ENCODE measurements at regions not wholly inside any gene's neighbourhood (a gene's known extent, or its start where the extent isn't known, plus 50 kb on each side); places are given as distances from the start of the nearest gene placed in this dataset.

DNA sequence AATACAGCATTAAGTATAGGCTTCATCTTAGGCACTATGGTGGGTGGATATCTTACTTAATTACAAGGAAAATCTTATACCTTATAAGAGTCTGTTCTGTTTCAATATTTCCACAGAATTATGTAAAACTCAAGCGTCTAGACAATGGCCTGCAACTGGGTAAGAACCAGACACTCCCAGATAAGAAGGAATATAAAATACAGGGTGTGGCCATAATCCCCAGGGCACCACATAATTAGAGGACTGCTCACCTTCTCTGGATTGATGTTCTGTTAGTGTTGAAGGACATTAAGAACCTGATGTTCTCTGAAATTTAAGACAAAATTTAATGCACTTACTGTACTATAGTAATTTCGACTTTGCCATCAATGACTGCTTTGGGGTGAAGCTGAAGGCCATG, 198.2 kb upstream of the ARSJ start:
- no peaks in the 10 kb centered on the region for H3K4me1 ChIP-seq (ENCODE audit: insufficient read depth, low read length)
- no peaks in the 10 kb centered on the region for H3K36me3 ChIP-seq (ENCODE audit: insufficient read depth, low read length)
- H3K9me3 ChIP-seq (ENCODE audit: control insufficient read depth, insufficient read depth, low read length) = peaks cover 2% of the 10 kb centered on the region; the same call in 1 of the 2 replicates
- H3K9ac ChIP-seq (ENCODE audit: low read depth, low read length) = no peak overlapping the region

DNA sequence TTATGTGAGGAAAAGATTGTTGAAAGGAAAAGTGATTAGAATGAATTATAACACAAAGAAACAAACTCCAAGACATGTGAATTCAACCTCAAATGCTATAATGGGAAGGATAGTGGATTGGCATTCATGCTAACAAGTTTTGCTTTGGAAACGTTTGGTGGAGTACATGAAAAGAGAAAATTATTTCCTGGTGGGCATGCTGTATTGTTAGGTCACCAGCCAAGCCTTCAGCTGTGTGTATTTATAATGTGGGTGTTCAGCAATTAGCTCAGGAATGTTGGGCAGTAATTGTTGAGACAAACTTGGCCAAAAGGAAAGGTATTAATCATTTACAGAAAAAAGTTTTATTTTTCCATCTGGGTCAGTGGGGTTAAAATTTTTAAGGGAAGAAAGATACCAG, 198.9 kb upstream of the ARSJ start:
- no peak overlapping the region for H3K9ac ChIP-seq (ENCODE audit: low read depth, low read length)
- H3K36me3 ChIP-seq (ENCODE audit: insufficient read depth, low read length) = no peaks in the 10 kb centered on the region
- no peaks in the 10 kb centered on the region for H3K4me1 ChIP-seq (ENCODE audit: insufficient read depth, low read length)
- H3K9me3 ChIP-seq (ENCODE audit: control insufficient read depth, insufficient read depth, low read length) = peaks cover 2% of the 10 kb centered on the region

DNA sequence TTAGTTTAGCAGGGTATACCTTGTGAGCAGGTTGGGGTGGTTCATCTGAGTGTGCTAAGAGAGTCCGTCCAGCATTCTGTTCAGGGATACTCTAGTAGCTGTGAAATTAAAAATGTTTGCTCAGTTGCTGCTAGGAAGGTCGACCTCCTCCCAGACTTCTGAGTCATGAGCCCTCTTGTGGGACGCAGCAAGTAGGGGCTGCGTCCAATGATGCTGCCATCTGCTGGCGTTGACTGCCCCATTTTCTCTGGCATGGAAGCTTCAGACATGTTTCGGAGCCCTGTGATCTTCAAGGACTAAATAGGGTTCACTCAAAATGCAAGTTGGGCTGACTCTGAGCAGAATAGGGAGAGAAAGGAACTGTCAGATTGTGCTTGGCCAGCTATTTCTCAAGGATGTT, 201.0 kb upstream of the ARSJ start:
- Histone ChIP-seq H3K9ac (ENCODE audit: low read depth, low read length) (no peak overlapping the region), H3K9me3 (ENCODE audit: control insufficient read depth, insufficient read depth, low read length) (peaks cover 2% of the 10 kb centered on the region), H3K4me1 (ENCODE audit: insufficient read depth, low read length) (no peaks in the 10 kb centered on the region), H3K36me3 (ENCODE audit: insufficient read depth, low read length) (no peaks in the 10 kb centered on the region)

- Histone ChIP-seq H3K9me3 (ENCODE audit: control insufficient read depth, insufficient read depth, low read length) (no peaks in the 10 kb centered on the region; the same call in none of the 2 replicates), H3K36me3 (ENCODE audit: insufficient read depth, low read length) (no peaks in the 10 kb centered on the region), H3K9ac (ENCODE audit: low read depth, low read length) (no peak overlapping the region), H3K4me1 (ENCODE audit: insufficient read depth, low read length) (no peaks in the 10 kb centered on the region)
Measured at GRCh38 chr4:114184901-114185300, 205.5 kb upstream of the ARSJ start.

DNA sequence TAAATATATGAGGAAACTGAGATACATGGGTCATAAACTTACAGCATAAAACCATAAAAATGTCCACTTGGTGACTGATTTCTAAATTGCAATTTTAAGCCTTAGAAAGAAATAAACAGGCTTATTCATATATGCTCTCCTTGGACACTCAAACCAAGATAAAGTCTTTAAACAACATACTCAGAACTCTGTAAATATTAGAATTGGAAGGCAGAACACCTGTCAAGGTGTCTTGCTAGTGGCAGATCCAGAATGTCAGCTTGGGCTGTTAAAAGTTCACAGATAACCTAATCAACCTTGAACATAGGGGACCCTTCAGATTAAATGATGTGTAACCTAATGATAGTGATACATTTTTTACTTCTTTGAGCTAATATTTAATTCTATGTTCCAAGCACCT, 208.1 kb upstream of the ARSJ start:
- Histone ChIP-seq H3K4me1 (ENCODE audit: insufficient read depth, low read length) (peaks cover 2% of the 10 kb centered on the region; the same call in 1 of the 2 replicates), H3K9me3 (ENCODE audit: control insufficient read depth, insufficient read depth, low read length) (no peaks in the 10 kb centered on the region; the same call in none of the 2 replicates), H3K9ac (ENCODE audit: low read depth, low read length) (no peak overlapping the region), H3K36me3 (ENCODE audit: insufficient read depth, low read length) (no peaks in the 10 kb centered on the region)

DNA sequence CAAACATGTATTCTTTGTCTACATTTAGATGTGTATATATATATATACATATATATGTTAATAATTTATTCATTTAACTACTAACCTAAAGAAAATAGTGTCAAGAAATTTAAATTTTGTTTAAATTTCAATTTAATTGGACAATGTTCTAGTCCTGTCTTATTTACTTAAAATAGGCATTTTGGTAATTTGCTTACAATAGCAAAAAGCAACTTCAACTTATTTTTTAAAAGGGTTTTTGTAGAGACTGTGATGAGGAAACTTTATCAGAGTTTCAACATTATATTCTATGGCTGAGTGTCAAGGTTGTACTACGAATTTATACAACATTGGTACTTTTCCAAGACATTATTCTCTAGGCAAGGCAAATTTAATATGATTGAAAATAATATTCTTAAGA, 212.0 kb upstream of the ARSJ start:
- no peak overlapping the region for H3K9ac ChIP-seq (ENCODE audit: low read depth, low read length)
- H3K36me3 ChIP-seq (ENCODE audit: insufficient read depth, low read length) = no peaks in the 10 kb centered on the region
- H3K4me1 ChIP-seq (ENCODE audit: insufficient read depth, low read length) = peaks cover 5% of the 10 kb centered on the region; the same call in 1 of the 2 replicates
- no peaks in the 10 kb centered on the region; the same call in 1 of the 2 replicates for H3K9me3 ChIP-seq (ENCODE audit: control insufficient read depth, insufficient read depth, low read length)

DNA sequence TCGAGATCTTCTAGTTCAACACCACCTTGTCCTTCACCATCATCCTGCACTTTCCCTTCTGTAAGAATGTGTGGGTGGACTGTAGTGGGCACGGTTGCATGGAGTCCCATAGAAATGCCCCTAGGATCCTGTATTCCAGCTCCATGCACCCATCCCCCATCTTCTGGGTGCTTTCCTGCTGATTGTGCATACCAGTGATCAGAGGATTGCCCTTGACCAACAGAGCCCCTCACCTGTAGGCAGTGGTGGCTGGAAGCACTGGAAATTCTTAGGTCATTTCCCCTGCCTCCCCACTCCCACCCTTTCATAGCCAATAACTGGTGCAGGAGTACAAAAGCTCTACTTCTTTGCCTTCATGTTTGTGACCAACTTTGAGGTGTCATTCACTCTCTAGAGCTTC, 213.4 kb upstream of the ARSJ start:
- Histone ChIP-seq H3K9me3 (ENCODE audit: control insufficient read depth, insufficient read depth, low read length) (no peaks in the 10 kb centered on the region; the same call in 1 of the 2 replicates), H3K4me1 (ENCODE audit: insufficient read depth, low read length) (peaks cover 5% of the 10 kb centered on the region; the same call in 1 of the 2 replicates), H3K9ac (ENCODE audit: low read depth, low read length) (no peak overlapping the region), H3K36me3 (ENCODE audit: insufficient read depth, low read length) (no peaks in the 10 kb centered on the region)

GRCh38 chr4:114193624-114194399, 214.4 kb upstream of the ARSJ start:
- Histone ChIP-seq H3K9ac (ENCODE audit: low read depth, low read length) (no peak overlapping the region), H3K9me3 (ENCODE audit: control insufficient read depth, insufficient read depth, low read length) (no peaks in the 10 kb centered on the region; the same call in 1 of the 2 replicates), H3K4me1 (ENCODE audit: insufficient read depth, low read length) (peaks cover 5% of the 10 kb centered on the region; the same call in 1 of the 2 replicates), H3K36me3 (ENCODE audit: insufficient read depth, low read length) (no peaks in the 10 kb centered on the region)

GRCh38 chr4:114196606-114197005, 217.2 kb upstream of the ARSJ start:
- Histone ChIP-seq H3K9ac (ENCODE audit: low read depth, low read length) (no peak overlapping the region), H3K36me3 (ENCODE audit: insufficient read depth, low read length) (no peaks in the 10 kb centered on the region), H3K9me3 (ENCODE audit: control insufficient read depth, insufficient read depth, low read length) (no peaks in the 10 kb centered on the region), H3K4me1 (ENCODE audit: insufficient read depth, low read length) (peaks cover 5% of the 10 kb centered on the region; the same call in 1 of the 2 replicates)

DNA sequence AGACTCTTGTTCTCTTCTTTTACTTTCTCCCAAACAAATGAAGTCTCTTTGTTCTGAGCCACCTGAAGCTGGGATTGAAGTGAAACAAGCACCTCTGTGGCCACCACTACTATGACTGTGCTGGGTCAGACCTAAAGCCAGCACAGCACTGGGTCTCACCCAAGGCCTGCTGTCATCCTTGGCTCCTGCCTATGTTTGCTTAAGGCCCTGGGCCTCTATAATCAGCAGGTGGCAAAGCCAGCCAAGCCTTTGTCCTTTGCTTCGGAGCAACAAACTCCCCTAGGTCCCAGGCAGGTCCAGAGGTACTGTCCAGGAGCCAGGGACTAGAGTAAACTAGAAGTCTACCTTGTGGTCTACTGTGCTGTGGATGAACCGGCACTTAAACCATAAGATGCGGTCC, 220.6 kb upstream of the ARSJ start:
- H3K9ac ChIP-seq (ENCODE audit: low read depth, low read length) = no peak overlapping the region
- H3K9me3 ChIP-seq (ENCODE audit: control insufficient read depth, insufficient read depth, low read length) = no peaks in the 10 kb centered on the region
- H3K36me3 ChIP-seq (ENCODE audit: insufficient read depth, low read length) = no peaks in the 10 kb centered on the region
- no peaks in the 10 kb centered on the region for H3K4me1 ChIP-seq (ENCODE audit: insufficient read depth, low read length)

- Histone ChIP-seq H3K4me1 (ENCODE audit: insufficient read depth, low read length) (peaks cover 10% of the 10 kb centered on the region; the same call in 1 of the 2 replicates), H3K36me3 (ENCODE audit: insufficient read depth, low read length) (no peaks in the 10 kb centered on the region), H3K9ac (ENCODE audit: low read depth, low read length) (no peak overlapping the region), H3K9me3 (ENCODE audit: control insufficient read depth, insufficient read depth, low read length) (no peaks in the 10 kb centered on the region)
Measured at GRCh38 chr4:114205261-114205660, 225.8 kb upstream of the ARSJ start.

GRCh38 chr4:114208574-114209151, 229.2 kb upstream of the ARSJ start:
- Histone ChIP-seq H3K9ac (ENCODE audit: low read depth, low read length) (no peak overlapping the region), H3K9me3 (ENCODE audit: control insufficient read depth, insufficient read depth, low read length) (no peaks in the 10 kb centered on the region)

DNA sequence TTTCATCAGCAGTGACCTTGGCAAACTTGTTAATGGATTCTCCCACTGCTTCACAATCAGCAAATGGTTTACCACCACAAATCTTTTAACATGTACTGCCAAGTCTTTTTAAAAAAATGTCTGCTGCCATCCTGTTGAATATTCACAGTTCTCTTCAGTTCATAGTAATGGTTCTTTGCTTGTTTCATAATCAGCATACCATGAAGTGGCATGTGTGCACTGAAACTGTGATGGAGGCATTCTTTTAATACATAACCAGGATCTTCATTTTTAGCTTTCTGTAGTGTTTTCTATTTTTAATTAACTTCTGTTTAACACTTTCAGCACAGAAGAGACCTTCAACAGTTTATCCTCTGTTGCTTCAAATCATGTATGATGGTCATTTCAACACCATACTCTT, 230.1 kb upstream of the ARSJ start:
- H3K9ac ChIP-seq (ENCODE audit: low read depth, low read length) = no peak overlapping the region
- no peaks in the 10 kb centered on the region for H3K36me3 ChIP-seq (ENCODE audit: insufficient read depth, low read length)
- peaks cover 17% of the 10 kb centered on the region; the same call in 1 of the 2 replicates for H3K4me1 ChIP-seq (ENCODE audit: insufficient read depth, low read length)
- no peaks in the 10 kb centered on the region for H3K9me3 ChIP-seq (ENCODE audit: control insufficient read depth, insufficient read depth, low read length)

More at GRCh38 chr4:114208574-114209151, 229.2 kb upstream of the ARSJ start:
- Histone ChIP-seq H3K36me3 (ENCODE audit: insufficient read depth, low read length) (no peaks in the 10 kb centered on the region), H3K4me1 (ENCODE audit: insufficient read depth, low read length) (peaks cover 17% of the 10 kb centered on the region; the same call in 1 of the 2 replicates)

DNA sequence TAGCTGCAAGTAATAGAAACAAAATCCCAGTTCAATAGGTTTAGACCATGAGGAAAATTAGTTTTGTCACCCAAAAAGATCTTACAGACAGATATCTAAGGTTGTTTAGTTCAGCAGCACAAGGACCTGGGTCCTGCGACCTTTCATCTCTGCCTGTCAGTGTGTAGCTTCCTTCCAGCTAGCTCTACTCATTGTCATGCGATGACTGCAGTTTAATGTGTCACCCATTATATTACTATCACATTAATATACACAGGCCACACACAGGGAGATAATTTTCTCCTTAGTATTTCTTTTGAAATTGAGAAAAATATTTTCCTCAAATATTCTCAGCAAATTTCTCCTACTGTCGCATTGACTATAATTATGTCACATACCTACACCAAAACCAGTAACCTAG, 232.1 kb upstream of the ARSJ start:
- H3K9ac ChIP-seq (ENCODE audit: low read depth, low read length) = no peak overlapping the region
- H3K9me3 ChIP-seq (ENCODE audit: control insufficient read depth, insufficient read depth, low read length) = no peaks in the 10 kb centered on the region
- H3K4me1 ChIP-seq (ENCODE audit: insufficient read depth, low read length) = peaks cover 17% of the 10 kb centered on the region; the same call in 1 of the 2 replicates
- no peaks in the 10 kb centered on the region for H3K36me3 ChIP-seq (ENCODE audit: insufficient read depth, low read length)

All from ES-I3 (cell line).